Fibroblast of skin of right quadriceps (primary cell): ENCODE measurements at regions not wholly inside any gene's neighbourhood (a gene's known extent, or its start where the extent isn't known, plus 50 kb on each side); places are given as distances from the start of the nearest gene placed in this dataset.
"Not testable (repeated sequence)": the region's sequence is repeated elsewhere in the genome, so short reads cannot be mapped to it uniquely, and the experiment has no call there.

Experiments
- DNase-seq: peaks from one replicate; pipeline ENCODE4 v3.0.0-alpha.2; 2013

DNA sequence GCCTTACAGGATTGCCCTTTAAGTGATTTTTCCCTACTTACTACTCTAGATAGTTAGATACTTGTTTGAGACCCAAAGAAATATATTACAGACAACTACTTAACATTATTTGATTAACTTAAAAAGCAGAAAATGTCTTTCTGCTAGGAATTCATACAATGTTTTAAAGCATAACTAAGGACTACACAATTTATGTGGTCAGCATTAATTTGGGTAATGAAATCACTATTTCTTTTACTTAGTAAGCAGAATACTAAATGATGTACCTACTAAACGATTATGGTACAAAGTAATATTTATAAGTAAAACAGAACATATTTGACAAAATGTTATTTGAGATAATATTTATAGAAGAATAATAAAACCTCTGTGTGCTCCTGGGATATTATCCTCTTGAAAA lies 371.9 kb upstream of the ARRDC3 start:
- DNase-seq = no peak

DNA sequence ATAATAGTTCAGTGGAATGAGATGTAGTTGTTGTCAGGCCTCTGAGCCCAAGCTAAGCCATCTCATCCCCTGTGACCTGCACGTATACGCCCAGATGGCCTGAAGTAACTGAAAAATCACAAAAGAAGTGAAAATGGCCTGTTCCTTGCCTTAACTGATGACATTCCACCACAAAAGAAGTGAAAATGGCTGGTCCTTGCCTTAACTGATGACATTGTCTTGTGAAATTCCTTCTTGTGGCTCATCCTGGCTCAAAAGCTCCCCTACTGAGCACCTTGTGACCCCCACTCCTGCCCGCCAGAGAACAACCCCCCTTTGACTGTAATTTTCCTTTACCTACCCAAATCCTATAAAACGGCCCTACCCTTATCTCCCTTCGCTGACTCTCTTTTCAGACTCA lies 361.4 kb upstream of the ARRDC3 start:
- DNase-seq = not testable (repeated sequence)

DNA sequence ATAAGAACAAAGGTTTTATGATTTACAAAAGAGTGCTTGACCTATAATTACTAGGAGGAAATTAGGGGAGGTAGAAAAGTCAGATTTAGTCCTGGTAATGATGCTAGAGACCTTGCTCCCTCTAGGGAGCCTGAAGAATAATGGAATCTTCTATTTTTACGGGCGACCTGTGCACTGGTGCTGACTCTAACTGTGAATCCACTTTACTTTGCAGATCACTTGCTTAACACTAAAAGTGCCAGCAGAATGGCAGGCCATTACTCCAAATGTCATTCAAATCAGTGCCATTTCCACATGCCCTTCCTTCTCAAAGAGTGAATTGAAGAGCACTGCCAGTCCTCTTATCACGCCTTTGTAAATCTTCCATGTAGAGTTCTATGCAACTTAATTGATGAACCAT lies 359.4 kb upstream of the ARRDC3 start:
- no peak for DNase-seq

DNA sequence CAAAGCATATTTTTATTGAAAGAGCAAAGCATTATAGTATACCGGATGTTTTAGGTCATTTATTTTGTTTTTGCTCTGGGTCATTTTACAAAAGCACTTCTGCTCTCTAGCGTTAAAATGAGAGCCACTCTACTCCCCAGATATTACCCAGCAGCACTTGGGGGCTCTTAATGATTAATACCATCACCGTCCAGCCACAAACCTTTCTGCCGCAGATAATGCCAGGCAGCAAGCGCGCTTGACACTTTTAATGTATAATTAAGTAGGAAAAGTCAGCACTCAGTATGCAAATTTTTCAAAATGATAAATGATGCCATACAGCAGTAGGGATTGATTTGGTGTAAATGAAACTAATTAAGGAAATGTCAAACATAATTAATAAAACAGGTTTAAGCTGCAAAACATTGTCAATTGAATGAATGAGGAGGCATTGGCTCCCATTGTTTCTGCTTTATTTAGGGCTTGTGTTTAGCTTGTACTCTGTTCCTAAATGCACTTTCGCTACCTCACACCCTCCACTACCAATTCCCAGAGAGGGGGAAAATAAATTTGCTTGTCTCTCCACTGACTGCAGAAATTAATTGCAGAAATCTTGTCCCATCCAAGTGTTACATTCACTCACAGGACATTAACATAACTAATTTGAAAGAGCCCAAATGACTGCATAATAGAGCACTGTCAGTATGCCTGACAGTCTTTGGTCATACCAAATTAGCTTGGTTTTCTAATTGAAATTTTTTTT lies 358.8 kb upstream of the ARRDC3 start:
- no peak for DNase-seq

DNA sequence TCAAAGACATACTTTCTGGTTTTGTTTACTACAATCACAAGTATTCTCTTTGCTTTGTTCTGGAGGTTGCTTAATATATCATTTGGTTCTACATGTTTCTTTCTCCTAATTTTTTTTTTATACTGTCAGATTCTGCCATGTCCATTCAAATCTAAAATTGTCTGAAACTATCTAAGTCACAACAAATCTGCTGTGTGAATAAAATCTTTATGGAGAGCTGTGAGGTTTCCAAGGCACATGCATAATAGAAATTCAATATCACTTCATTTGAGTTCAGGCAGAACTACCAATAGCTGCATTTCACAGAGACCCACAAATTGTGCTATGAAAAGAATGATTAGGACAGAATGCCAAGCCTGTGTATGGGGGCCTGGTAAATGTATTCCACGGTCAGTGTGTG lies 346.9 kb upstream of the ARRDC3 start:
- no peak for DNase-seq

DNA sequence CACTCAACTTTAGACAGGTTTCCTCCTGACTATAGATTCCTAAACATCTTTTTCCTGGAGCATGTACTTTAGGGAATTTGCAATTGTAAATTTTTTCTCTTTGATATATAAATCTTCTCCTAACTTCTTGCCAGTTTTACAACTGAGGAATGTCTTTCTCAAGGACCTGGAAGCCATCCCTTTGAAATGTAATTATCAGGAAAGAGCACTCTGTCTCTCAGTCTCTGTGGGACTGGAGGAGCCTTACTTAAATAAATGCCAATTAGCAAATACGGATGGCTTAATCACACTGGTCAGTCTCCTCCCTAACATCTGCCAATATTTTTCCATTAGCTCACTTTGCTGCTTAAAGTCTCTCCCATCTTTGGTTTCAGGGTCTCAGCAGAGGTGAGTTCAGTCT lies 344.3 kb upstream of the ARRDC3 start:
- no peak for DNase-seq

DNA sequence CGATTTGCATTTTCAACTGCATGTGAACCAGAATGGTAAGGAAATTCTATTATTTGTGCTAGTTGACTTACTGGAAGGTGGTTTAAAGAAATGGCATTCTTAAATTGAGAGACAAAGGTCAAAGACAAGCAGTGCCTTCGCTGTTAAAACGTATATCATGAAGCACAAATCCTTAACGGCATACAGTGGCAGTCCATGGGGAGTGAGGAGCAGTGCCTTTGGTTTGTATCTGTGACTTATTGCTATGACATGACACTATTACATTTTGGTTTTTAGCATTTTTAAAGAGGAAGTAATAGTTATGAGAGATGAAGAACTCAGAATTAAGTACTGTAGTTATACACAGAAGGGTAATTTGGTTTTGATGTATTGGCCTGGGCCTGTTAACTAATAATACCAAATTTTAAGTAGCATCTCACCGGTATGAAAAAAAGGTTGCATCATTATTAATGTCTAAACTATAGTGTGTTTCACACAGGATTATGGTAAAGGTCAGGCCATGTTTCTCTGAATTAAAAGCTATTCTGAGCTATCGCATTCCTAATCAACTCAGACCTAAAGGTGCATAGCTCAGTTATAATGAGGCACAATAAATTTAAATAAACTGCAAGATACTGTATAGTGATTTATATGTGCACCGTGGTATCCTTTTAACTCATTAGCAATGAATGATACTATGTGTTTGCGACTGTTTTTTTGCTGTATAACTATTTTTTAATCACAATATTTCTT lies 339.8 kb upstream of the ARRDC3 start:
- DNase-seq = no peak

DNA sequence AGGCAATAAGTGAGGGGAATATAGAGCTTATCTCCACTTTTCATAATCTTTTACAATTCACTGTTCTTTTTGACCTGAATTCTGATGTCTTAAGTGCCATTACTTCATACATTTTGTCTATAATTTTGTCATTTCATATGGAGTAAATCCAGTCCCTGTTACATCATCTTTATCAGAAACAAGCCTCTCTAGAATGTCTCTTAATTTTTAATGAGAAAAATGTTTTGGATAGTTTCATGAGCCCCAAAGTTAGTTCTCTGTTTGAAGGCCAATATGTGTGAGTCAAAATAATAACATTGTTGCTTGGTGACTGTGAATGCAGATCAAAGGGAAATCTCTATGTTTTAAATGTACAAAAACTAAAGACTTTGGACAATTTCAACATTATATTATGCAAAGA lies 329.6 kb upstream of the ARRDC3 start:
- peak; percentile 1 for DNase-seq

DNA sequence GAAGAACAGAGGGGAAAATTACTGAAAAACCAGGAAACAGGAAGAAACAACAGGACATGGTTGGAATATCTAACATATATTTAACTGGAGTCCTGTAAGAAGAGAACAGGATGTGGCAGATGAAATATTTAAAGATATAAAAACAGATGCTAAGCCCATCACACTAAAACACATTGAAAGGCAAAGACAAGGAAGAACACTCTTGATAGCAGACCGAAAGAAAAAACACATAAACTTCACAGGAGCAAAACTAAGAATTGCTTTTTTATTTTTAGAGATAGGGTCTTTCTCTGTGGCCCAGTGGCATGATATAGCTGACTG lies 324.4 kb upstream of the ARRDC3 start:
- DNase-seq = no peak

DNA sequence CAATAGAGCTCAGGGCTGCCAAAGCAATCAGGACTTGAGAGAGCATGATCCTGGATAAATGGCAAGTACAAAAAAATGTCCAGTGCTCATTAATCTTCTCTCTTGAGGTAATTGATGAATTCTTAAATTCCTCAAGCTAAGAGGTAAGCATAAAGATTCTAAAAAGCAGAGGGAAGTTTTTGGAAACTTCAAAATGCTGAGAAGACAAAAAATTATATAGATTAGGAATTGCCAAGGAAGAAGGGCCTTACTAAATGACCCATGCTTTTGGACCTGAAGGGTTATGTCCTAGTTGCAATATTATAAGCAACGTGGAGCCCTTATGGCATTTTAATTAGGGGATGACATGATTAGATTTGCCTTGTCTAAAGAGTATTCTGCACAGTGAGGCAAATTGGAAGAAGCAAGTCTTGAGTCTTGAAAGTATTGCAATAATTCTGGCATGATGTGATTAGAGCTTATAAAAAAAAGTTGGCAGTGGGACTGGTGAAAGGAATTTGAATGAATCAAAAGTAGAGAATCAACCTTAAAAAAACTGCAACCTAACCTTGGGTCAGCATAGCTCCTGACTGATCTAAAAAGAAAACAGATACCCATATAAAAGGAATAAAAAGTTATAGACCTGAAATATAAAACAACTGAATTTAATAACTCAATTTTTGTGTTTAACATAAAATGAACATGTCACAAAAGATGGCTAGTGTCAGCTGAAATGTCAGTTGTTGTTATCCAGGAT lies 323.8 kb upstream of the ARRDC3 start:
- peak; percentile 0 for DNase-seq

DNA sequence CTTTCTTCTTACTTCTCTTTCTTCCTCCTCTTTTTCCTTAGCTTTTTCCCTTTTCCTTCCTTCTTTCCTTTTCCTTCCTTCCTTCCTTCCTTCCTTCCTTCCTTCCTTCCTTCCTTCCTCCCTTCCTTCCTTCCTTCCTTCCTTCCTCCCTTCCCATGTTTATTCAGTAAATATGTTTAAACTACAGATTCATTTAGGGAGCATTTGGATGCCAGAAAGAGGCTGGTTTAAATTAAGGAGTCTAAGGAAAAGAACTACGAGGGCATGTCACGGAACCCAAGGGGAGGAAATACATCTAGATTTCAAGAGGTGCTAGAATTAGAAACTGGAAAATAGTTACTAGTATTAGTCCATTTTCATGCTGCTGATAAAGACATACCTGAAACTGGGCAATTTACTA lies 320.0 kb upstream of the ARRDC3 start:
- no peak for DNase-seq

DNA sequence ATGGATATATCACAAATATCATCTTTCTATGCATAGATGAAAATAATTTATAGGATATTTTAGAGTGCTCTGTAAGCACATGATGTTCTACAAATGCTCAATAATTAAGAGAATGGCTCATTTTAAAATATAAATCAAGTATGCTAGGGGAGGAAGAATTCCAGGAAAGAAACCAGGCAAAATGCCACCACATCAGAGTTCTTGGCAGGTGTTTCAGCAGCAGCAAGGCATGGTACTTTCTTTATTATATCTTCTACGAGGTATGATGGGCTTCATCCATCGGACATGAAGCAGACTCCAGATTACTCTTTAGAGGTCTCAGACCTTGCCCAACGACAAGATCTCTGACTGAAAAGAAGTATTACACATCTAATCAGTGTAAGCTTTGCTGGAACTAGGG lies 316.3 kb upstream of the ARRDC3 start:
- DNase-seq = no peak

DNA sequence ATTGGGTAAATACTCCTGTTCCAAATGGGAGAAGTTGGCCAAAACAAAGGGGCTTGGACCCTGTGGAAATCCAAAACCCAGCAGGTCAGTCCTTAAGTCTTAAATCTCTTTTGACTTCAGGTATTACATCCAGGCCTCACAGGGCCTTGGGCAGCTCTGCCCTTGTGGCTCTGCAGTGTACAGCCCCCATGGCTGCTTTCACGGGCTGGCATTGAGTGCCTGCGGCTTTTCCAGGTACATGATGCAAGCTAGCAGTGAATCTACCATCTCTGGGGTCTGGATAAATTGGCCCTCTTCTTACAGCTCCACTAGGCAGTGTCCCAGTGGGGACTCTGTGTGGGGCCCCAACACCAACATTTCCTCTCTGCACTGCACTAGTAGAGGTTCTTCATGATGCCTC lies 308.5 kb upstream of the ARRDC3 start:
- no peak for DNase-seq

DNA sequence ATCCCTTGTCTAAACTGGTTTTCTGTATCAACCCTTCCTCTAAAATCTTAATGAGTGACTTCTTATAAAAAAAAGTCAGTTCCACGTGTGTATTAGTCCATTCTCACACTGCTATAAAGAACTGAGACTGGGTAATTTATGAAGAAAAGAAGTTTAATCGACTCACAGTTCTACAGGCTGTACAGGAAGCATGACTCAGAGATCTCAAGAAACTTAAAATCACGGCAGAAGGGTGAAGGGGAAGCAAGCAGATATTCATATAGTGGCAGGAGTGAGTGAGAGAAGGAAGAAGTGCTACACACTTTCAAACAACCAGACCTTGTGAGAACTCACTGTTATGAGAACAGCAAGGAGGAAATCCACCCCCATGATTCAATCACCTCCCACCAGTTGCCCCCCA lies 307.8 kb upstream of the ARRDC3 start:
- no peak for DNase-seq

DNA sequence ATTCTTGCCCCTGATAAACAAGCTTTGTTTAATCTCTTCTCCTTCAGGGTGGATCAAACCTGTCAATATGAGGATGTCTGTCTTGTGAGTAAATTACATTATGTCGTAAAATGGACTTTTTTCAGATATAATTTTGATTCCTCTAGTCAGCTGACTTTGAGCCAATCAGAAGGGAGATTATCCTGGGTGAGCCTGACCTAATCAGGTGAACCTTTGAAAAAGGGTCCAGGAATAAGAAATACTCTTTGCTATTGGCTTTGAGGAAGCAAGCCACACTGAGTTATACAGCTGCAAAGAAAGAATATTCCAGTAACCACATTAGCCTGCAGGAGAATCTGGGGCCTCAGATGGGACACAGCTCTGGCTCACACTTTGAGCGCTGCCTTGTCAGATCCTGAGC lies 304.3 kb upstream of the ARRDC3 start:
- DNase-seq = no peak

DNA sequence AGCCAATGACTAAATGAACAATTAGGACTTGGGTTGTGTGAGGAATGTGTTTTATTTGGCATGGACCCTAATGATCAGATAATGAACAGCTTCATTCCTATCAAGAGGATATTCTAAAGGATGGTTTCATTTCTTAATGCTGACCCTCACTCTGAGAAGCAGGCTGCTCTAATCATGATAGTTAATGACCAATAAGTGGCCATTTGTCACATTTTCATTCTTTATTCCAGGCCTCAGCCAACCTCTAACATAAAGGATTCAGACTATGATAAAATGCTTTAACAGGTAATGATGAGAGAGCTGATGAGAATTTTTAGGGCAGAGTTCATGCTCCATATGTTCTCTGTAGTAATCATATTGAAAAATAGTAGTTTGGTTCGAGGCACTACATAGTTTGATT lies 301.5 kb upstream of the ARRDC3 start:
- DNase-seq = no peak

DNA sequence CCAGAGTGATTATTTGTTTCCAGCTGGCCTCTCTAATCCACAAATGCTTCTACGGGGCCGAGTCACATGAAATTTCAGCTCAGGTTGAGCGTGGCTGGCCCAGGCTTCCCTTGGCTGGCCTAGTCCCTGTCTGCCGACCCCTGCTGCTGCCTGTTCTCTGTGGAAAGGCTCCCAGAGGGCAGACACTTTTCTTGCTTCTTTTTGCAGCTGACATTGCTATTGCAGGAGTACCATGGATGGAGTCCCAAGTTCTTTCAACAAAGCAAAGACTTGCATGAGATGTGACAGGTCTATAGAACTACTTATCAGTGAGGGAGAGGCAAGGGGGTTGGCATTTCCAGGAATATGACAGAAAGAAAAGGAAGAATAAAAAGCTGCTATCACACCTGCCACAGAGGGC lies 287.4 kb upstream of the ARRDC3 start:
- no peak for DNase-seq

DNA sequence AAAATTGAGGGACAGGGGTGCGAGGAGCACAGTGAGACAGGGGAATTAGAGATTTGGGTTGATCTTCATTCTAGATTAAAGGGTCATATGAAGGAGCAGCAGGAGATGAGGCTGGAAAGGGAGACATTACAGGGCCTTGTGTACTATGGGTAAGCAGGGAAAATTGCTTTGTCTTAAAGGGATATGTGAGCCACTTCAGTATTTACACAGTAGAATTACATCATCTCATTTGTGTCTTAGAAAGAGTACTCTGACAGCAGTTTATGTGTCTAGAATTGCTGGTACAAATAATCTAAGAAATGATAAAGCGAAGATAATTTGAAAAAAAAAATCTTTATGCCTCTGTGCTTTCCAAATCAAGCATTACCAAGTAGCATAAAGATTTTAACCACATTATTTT lies 287.0 kb upstream of the ARRDC3 start:
- DNase-seq = no peak

DNA sequence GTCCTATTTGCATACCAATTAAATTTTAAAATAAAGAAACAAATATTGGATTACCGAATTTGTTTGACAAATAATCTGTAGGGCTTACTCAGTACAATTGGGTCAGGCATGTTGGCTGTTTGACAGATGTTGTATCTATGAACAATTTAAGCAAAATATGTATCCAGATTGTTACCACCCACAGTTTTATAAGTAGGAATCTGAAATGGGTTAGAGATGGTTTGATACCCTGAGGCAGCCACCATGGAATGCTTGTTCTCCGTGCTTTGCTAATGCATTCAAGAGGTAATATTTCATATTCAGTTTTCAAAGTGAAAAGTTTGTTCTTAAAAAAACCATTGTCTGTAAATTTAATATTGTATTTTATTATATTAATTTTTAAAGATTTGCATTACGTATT lies 285.1 kb upstream of the ARRDC3 start:
- DNase-seq = no peak

DNA sequence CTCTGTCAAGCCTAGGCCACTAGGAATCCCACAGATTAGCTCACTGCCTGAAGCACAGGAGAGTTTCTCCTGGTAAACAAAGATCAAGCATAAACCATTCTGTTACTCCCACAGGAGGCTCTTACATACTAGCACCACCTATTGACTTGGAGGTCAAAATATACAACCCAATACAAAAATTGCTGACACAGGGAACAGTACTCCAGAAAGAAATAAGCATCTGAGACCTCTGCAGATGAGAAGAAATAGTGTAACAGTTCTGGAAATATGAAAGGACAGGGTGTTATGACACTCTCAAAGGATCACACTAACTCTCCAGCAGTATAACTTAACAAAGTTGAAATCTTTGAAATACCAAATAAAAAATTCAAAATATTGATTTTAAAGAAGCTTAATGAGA lies 269.6 kb upstream of the ARRDC3 start:
- no peak for DNase-seq

DNA sequence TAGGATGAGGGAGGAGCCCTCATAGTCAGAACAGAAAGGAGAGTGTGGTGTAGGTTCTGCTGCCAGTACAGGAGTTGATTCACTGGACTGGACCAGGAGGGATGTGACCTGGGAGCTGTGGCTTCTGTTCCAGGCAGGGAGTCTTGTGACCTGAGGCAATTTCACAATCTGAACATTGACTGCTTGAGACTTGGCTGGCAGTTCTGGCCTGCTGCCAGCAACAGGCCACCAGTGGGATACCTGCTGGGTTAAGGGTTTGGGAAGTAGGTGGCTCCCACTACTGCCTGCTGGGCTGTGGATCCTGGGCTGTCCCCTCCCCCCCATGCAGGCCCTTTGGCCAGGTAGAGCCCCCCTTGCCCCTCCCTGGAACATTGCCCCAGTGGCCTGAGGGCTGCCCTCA lies 268.6 kb upstream of the ARRDC3 start:
- no peak for DNase-seq

DNA sequence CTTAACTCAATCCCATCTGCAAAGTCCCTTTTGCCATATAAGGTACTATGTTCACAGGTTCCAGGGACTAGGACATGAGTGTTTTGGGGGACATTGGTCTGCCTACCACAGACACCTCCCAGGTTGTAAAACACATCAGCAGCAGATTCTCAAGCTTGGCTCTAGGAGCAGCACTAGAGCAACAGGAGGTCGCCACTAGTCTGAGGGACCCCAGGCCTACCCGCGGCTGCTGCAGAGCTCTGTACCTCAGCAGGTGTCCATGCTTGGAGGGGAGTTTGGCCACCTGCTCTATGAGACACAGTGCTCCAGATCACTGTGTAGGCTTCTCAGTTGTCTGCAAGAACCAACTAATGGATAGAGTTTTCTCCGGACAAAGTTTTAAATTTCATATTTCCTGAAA lies 262.2 kb upstream of the ARRDC3 start:
- no peak for DNase-seq

DNA sequence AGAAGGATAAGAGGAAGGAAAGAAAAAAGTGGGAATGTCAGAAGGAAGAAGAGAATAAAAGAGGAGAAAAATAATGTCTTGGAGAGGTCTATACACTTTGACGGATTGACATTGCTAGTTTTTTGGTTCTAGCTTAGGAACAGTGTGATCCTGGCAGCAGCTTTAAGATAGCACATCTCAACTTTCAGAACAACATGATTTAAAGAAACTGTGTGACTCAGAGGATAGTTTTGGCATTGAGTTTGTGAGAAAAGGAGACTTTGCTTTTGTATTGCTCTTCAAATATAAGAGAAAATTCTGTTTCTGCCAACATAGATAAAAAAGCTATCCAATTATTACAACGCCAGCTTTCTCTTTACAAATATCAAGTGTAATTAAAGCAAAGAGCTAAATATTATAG lies 260.7 kb upstream of the ARRDC3 start:
- no peak for DNase-seq

DNA sequence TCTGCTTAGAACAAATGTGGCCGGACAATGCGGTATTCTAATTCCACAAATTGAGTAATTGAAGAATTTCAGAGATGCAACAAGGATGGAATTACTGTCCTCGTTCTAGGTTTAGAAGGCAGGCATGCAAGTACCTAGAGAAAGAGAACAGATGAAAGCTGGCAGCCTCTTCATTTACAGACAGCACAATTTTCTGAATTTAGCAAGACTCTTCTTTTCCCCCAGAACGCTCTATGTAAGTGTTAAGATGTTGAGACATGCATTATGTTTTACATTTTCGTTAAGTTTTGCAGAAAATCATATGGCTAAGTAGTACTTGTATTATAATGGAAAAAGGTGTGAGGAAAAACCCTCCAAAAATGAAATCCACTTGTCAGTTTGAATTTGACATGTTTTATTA lies 259.5 kb upstream of the ARRDC3 start:
- no peak for DNase-seq
